HepG2 (cell line): ENCODE measurements at regions not wholly inside any gene's neighbourhood (a gene's known extent, or its start where the extent isn't known, plus 50 kb on each side); places are given as distances from the start of the nearest gene placed in this dataset.

ENCODE experiments used
- ATAC-seq: fragments of 200-7000 bp; cut with Tn5 transposase; 3 replicates; pipeline ENCODE4 v1.9.1; 2020; ENCODE audit warnings: mild to moderate bottlenecking, moderate library complexity
- BruUV-seq: library from RNA; stranded (reverse); fragments of 400-500 nt; replicated peaks from 2 replicates; lab custom pipeline; 2021; lab: Mats Ljungman, UMichigan
- CTCF ChIA-PET: fragments of 300-600 bp; formaldehyde crosslinking; extraction: SDS; loops from one replicate; lab custom pipeline; 2021; ENCODE audit warnings: low total read pairs, inconsistent platforms, low intra/inter-chr PET ratio; lab: Yijun Ruan, JAX
- POLR2A ChIA-PET: fragments of 350-600 bp; sonication (Branson Sonifier 250); formaldehyde crosslinking; loops from one replicate; lab custom pipeline; 2020; ENCODE audit warnings: antibody characterized with exemption, inconsistent platforms; lab: Yijun Ruan, JAX
- DNase-seq: peaks from one replicate; pipeline ENCODE4 v3.0.0-alpha.2; 2015; ENCODE audit warnings: low spot score
- FAIRE-seq: peaks from 3 replicates; lab custom pipeline; 2011; peaks lifted over from hg19 to GRCh38; lab: Jason Lieb, UNC
- H2AFZ ChIP-seq: one replicate; pipeline ENCODE4 v1.6.1; 2011; ENCODE audit warnings: low read length, inconsistent platforms
- H3K27ac ChIP-seq: fragments of 300-600 bp; 3 replicates; pipeline ENCODE4 v1.8.0; 2011; ENCODE audit warnings: mixed run types, mild to moderate bottlenecking, mixed read lengths, low read length, inconsistent platforms; ENCODE audit not compliant: insufficient read depth; ENCODE audit errors: extremely low read length
- H3K27me3 ChIP-seq, 2 experiments: fragments of 200-600 bp in 1 of 2; 2 replicates in 1 of 2; 3 replicates in 1 of 2; pipeline versions ENCODE4 v1.6.0 to v1.8.0; 2011; ENCODE audit warnings: low read length in 2 of 2, mild to moderate bottlenecking in 2 of 2, moderate library complexity in 2 of 2, inconsistent platforms in 1 of 2; ENCODE audit not compliant: insufficient read depth in 2 of 2, control insufficient read depth in 1 of 2
- H3K36me3 ChIP-seq, 2 experiments: fragments of 200-600 bp in 1 of 2; replicated peaks in 1 of 2; 2 replicates in 1 of 2; 3 replicates in 1 of 2; pipeline versions ENCODE4 v1.5.1 to v1.8.0; 2011; ENCODE audit warnings: low read length in 2 of 2, inconsistent platforms in 1 of 2; ENCODE audit not compliant: insufficient read depth in 2 of 2, control insufficient read depth in 1 of 2
- H3K4me1 ChIP-seq: 2 replicates; pipeline ENCODE4 v1.5.1; 2012; ENCODE audit warnings: low read length, inconsistent platforms; ENCODE audit not compliant: insufficient read depth
- H3K4me2 ChIP-seq: 2 replicates; pipeline ENCODE4 v1.6.0; 2011; ENCODE audit warnings: low read depth, low read length, inconsistent platforms
- H3K4me3 ChIP-seq, 3 experiments: fragments of 200-600 bp in 1 of 3; sonication (generic), shearing (Covaris generic) in 1 of 3; replicated peaks in 1 of 3; 2 replicates each; pipeline ENCODE4 v1.5.1; 2011 to 2016; ENCODE audit warnings: low read length in 3 of 3, inconsistent platforms in 2 of 3, low read depth in 2 of 3, mild to moderate bottlenecking in 2 of 3, control low read depth in 1 of 3, mixed read lengths in 1 of 3; ENCODE audit not compliant: insufficient read depth in 1 of 3
- H3K79me2 ChIP-seq: one replicate; pipeline ENCODE4 v1.6.1; 2011; ENCODE audit warnings: low read length, inconsistent platforms; ENCODE audit not compliant: insufficient read depth
- H3K9ac ChIP-seq: 2 replicates; pipeline ENCODE4 v1.6.0; 2011; ENCODE audit warnings: mild to moderate bottlenecking, low read depth, low read length, inconsistent platforms; ENCODE audit not compliant: insufficient read depth
- H3K9me3 ChIP-seq: 2 replicates; pipeline ENCODE4 v1.5.1; 2012; ENCODE audit warnings: mild to moderate bottlenecking, low read length
- H4K20me1 ChIP-seq: 2 replicates; pipeline ENCODE4 v1.6.0; 2011; ENCODE audit warnings: inconsistent platforms, mild to moderate bottlenecking, low read length, moderate library complexity; ENCODE audit not compliant: insufficient read depth
- BCL6 ChIP-seq: IDR thresholded peaks from 2 replicates; pipeline ENCODE4 v1.6.1; 2016; ENCODE audit warnings: missing genetic modification reagents, missing compliant biosample characterization
- GTF3A ChIP-seq: sonication (generic); formaldehyde crosslinking; conservative IDR thresholded peaks from 2 replicates; pipeline ENCODE4 v1.4.0; 2020; ENCODE audit warnings: mild to moderate bottlenecking, missing genetic modification reagents
- HNF1A ChIP-seq, 2 experiments: sonication (generic) in 1 of 2; formaldehyde crosslinking in 1 of 2; IDR thresholded peaks; 2 replicates each; pipeline versions ENCODE4 v1.4.0 to v1.6.1; 2016 to 2020; ENCODE audit warnings: borderline replicate concordance in 1 of 2, low read depth in 1 of 2, mild to moderate bottlenecking in 1 of 2, missing genetic modification reagents in 1 of 2
- JUNB ChIP-seq: sonication (generic); formaldehyde crosslinking; IDR thresholded peaks from 2 replicates; pipeline ENCODE4 v1.8.0; 2022; ENCODE audit warnings: missing genetic modification reagents, mild to moderate bottlenecking, borderline replicate concordance
- KDM6A ChIP-seq: IDR thresholded peaks from 2 replicates; pipeline ENCODE4 v1.6.1; 2016; ENCODE audit warnings: low read depth
- PPARG ChIP-seq: conservative IDR thresholded peaks from 2 replicates; pipeline ENCODE4 v1.6.1; 2016; ENCODE audit warnings: missing biosample characterization, missing genetic modification reagents
- SMYD3 ChIP-seq: sonication (generic); formaldehyde crosslinking; IDR thresholded peaks from 2 replicates; pipeline ENCODE4 v1.8.1; 2023; ENCODE audit warnings: mild to moderate bottlenecking, missing genetic modification reagents
- ZC3H4 ChIP-seq: sonication (generic); formaldehyde crosslinking; IDR thresholded peaks from 2 replicates; pipeline ENCODE4 v1.4.0; 2020; ENCODE audit warnings: missing genetic modification reagents, borderline replicate concordance
- ZNF3 ChIP-seq: IDR thresholded peaks from 2 replicates; pipeline ENCODE4 v1.7.0; 2017; ENCODE audit warnings: inconsistent platforms
- ZNF30 ChIP-seq: sonication (generic); formaldehyde crosslinking; IDR thresholded peaks from 2 replicates; pipeline ENCODE4 v1.5.0; 2020; ENCODE audit warnings: mild to moderate bottlenecking, missing genetic modification reagents
- ZNF562 ChIP-seq: sonication (generic); formaldehyde crosslinking; IDR thresholded peaks from 2 replicates; pipeline ENCODE4 v1.8.0; 2022; ENCODE audit warnings: missing genetic modification reagents, borderline replicate concordance
- WGBS: methylation state at CpG from one replicate; pipeline ENCODE4 v1.1.6; 2017; ENCODE audit warnings: low lambda C conversion rate; 5-methylcytosine and 5-hydroxymethylcytosine counted together
- in situ Hi-C: cut with HindIII; loops from 2 replicates; pipeline ENCODE4 v1.10.0; 2017; ENCODE audit warnings: low pct_unique_long_range_greater_than_20kb; ENCODE audit not compliant: extremely low pct_ligation_motif_present
- intact Hi-C: fragments of 100-400 bp; cut with micrococcal nuclease; formaldehyde crosslinking; loops from one replicate; pipeline ENCODE4 v1.10.0; 2022; ENCODE audit not compliant: unreplicated experiment
- TF ChIP-seq, protein P1 (sequence below): sonication (generic); formaldehyde crosslinking; IDR thresholded peaks from 2 replicates; pipeline ENCODE4 v1.8.0; 2022; ENCODE audit warnings: mild to moderate bottlenecking, missing genetic modification reagents, moderate library complexity
- TF ChIP-seq, protein P2 (sequence below): sonication (generic); formaldehyde crosslinking; IDR thresholded peaks from 2 replicates; pipeline ENCODE4 v1.8.1; 2023; ENCODE audit warnings: mild to moderate bottlenecking, missing genetic modification reagents
- TF ChIP-seq, protein P3 (sequence below): sonication (generic); formaldehyde crosslinking; IDR thresholded peaks from 2 replicates; pipeline ENCODE4 v1.4.0; 2020; ENCODE audit warnings: missing genetic modification reagents, borderline replicate concordance

- H3K79me2 ChIP-seq = no peaks in the 10 kb centered on the region
- no peak overlapping the region for H3K4me3 ChIP-seq
- WGBS = 4% methylated on average over 2 of the region's 2 CpGs
- H3K9me3 ChIP-seq = no peaks in the 10 kb centered on the region
- FAIRE-seq = no peak
- no peak overlapping the region for H3K27ac ChIP-seq
- no peak overlapping the region for H2AFZ ChIP-seq
- H3K4me1 ChIP-seq = no peaks in the 10 kb centered on the region
- H4K20me1 ChIP-seq = no peaks in the 10 kb centered on the region
- ChIA-PET POLR2A (no interaction called here), CTCF (no interaction called here)
- no peak overlapping the region for H3K9ac ChIP-seq
- no peak overlapping the region for H3K4me2 ChIP-seq
- H3K36me3 ChIP-seq = no peaks in the 10 kb centered on the region
- DNase-seq = no peak
- ATAC-seq = no peak
- BruUV-seq = no TSS peak
- in situ Hi-C loops = no loop called here
- intact Hi-C loops = no loop called here
- peaks cover 0 to 23% of the 10 kb centered on the region in 2 experiments; a peak in 2 of 5 replicates for H3K27me3 ChIP-seq
- TF ChIP-seq, protein P1, sequence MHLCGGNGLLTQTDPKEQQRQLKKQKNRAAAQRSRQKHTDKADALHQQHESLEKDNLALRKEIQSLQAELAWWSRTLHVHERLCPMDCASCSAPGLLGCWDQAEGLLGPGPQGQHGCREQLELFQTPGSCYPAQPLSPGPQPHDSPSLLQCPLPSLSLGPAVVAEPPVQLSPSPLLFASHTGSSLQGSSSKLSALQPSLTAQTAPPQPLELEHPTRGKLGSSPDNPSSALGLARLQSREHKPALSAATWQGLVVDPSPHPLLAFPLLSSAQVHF = no peak
- TF ChIP-seq ZC3H4 (no peak), ZNF30 (CRISPR knock-in tag) (no peak), HNF1A (IDR thresholded peaks at IDR 0.05; ENCODE audit: low read depth) (no peak), HNF1A (CRISPR knock-in tag; IDR thresholded peaks at IDR 0.05; ENCODE audit: borderline replicate concordance) (no peak), SMYD3 (no peak), ZNF3 (no peak), KDM6A (CRISPR knock-in tag) (no peak), BCL6 (no peak), GTF3A (CRISPR knock-in tag) (no peak), ZNF562 (CRISPR knock-in tag) (no peak), PPARG (CRISPR knock-in tag) (no peak), JUNB (CRISPR knock-in tag) (no peak)
- TF ChIP-seq, protein P2, sequence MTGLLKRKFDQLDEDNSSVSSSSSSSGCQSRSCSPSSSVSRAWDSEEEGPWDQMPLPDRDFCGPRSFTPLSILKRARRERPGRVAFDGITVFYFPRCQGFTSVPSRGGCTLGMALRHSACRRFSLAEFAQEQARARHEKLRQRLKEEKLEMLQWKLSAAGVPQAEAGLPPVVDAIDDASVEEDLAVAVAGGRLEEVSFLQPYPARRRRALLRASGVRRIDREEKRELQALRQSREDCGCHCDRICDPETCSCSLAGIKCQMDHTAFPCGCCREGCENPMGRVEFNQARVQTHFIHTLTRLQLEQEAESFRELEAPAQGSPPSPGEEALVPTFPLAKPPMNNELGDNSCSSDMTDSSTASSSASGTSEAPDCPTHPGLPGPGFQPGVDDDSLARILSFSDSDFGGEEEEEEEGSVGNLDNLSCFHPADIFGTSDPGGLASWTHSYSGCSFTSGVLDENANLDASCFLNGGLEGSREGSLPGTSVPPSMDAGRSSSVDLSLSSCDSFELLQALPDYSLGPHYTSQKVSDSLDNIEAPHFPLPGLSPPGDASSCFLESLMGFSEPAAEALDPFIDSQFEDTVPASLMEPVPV (CRISPR knock-in tag) = no peak
- TF ChIP-seq, protein P3, sequence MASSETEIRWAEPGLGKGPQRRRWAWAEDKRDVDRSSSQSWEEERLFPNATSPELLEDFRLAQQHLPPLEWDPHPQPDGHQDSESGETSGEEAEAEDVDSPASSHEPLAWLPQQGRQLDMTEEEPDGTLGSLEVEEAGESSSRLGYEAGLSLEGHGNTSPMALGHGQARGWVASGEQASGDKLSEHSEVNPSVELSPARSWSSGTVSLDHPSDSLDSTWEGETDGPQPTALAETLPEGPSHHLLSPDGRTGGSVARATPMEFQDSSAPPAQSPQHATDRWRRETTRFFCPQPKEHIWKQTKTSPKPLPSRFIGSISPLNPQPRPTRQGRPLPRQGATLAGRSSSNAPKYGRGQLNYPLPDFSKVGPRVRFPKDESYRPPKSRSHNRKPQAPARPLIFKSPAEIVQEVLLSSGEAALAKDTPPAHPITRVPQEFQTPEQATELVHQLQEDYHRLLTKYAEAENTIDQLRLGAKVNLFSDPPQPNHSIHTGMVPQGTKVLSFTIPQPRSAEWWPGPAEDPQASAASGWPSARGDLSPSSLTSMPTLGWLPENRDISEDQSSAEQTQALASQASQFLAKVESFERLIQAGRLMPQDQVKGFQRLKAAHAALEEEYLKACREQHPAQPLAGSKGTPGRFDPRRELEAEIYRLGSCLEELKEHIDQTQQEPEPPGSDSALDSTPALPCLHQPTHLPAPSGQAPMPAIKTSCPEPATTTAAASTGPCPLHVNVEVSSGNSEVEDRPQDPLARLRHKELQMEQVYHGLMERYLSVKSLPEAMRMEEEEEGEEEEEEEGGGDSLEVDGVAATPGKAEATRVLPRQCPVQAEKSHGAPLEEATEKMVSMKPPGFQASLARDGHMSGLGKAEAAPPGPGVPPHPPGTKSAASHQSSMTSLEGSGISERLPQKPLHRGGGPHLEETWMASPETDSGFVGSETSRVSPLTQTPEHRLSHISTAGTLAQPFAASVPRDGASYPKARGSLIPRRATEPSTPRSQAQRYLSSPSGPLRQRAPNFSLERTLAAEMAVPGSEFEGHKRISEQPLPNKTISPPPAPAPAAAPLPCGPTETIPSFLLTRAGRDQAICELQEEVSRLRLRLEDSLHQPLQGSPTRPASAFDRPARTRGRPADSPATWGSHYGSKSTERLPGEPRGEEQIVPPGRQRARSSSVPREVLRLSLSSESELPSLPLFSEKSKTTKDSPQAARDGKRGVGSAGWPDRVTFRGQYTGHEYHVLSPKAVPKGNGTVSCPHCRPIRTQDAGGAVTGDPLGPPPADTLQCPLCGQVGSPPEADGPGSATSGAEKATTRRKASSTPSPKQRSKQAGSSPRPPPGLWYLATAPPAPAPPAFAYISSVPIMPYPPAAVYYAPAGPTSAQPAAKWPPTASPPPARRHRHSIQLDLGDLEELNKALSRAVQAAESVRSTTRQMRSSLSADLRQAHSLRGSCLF (CRISPR knock-in tag) = no peak
Measured at GRCh38 chr10:125559210-125559609, 123.8 kb downstream of the TEX36 start.
